Panc1 (cell line): ENCODE measurements at regions not wholly inside any gene's neighbourhood (a gene's known extent, or its start where the extent isn't known, plus 50 kb on each side); places are given as distances from the start of the nearest gene placed in this dataset.

Experiments used
- ATAC-seq: fragments of 200-7000 bp; cut with Tn5 transposase; 2 replicates; pipeline ENCODE4 v1.9.1; 2020; ENCODE audit warnings: mild to moderate bottlenecking, moderate library complexity
- BruUV-seq: library from RNA; stranded (reverse); fragments of 400-500 nt; replicated peaks from 2 replicates; lab custom pipeline; 2021; lab: Mats Ljungman, UMichigan
- CTCF ChIA-PET: fragments of 300-600 bp; sonication (Branson Sonifier 250); formaldehyde crosslinking; loops from one replicate; lab custom pipeline; 2022; ENCODE audit warnings: antibody characterized with exemption; lab: Charles Lee
- POLR2A ChIA-PET: fragments of 300-600 bp; sonication (Branson Sonifier 250); formaldehyde crosslinking; loops from one replicate; lab custom pipeline; 2022; ENCODE audit warnings: antibody characterized with exemption; lab: Charles Lee
- DNase-seq: peaks from one replicate; pipeline ENCODE4 v3.0.0-alpha.2; 2010; ENCODE audit warnings: low read depth, low spot score
- H3K27ac ChIP-seq: 2 replicates; pipeline ENCODE4 v1.5.1; 2011; ENCODE audit warnings: mild to moderate bottlenecking, low read length, inconsistent platforms
- H3K27me3 ChIP-seq: fragments of 200-500 bp; sonication (Bioruptor generic); 2 replicates; pipeline ENCODE4 v1.6.0; 2014; ENCODE audit warnings: low read length, inconsistent platforms; ENCODE audit not compliant: control insufficient read depth, insufficient read depth
- H3K36me3 ChIP-seq: fragments of 200-500 bp; sonication (Bioruptor generic); 2 replicates; pipeline ENCODE4 v1.5.1; 2014; ENCODE audit warnings: inconsistent platforms, mild to moderate bottlenecking, low read length, moderate library complexity; ENCODE audit not compliant: control insufficient read depth, insufficient read depth
- H3K4me1 ChIP-seq: 2 replicates; pipeline ENCODE4 v1.5.1; 2011; ENCODE audit warnings: inconsistent platforms, mild to moderate bottlenecking, low read length, moderate library complexity; ENCODE audit not compliant: control insufficient read depth, insufficient read depth
- H3K4me3 ChIP-seq, 2 experiments: 2 replicates each; pipeline ENCODE4 v1.5.1; 2011 to 2012; ENCODE audit warnings: low read depth in 2 of 2, low read length in 2 of 2, mild to moderate bottlenecking in 2 of 2, inconsistent platforms in 1 of 2, moderate library complexity in 1 of 2
- H3K9me3 ChIP-seq: fragments of 200-500 bp; sonication (Bioruptor generic); 2 replicates; pipeline ENCODE4 v1.5.1; 2014; ENCODE audit warnings: low read depth, mild to moderate bottlenecking, inconsistent platforms, low read length, moderate library complexity; ENCODE audit not compliant: control insufficient read depth, insufficient read depth
- CTCF ChIP-seq: fragments of 450-650 bp; IDR thresholded peaks from 2 replicates; pipeline ENCODE4 v1.5.1; 2017; ENCODE audit warnings: mild to moderate bottlenecking
- POLR2AphosphoS5 ChIP-seq: IDR thresholded peaks from 2 replicates; pipeline ENCODE4 v1.6.1; 2012; ENCODE audit warnings: mild to moderate bottlenecking, low read depth, low read length, moderate library complexity
- REST ChIP-seq, 2 experiments: IDR thresholded peaks; 2 replicates each; pipeline ENCODE4 v1.6.1; 2011 to 2012; ENCODE audit warnings: low read depth in 2 of 2, control low read depth in 1 of 2, low read length in 1 of 2, mild to moderate bottlenecking in 1 of 2, moderate library complexity in 1 of 2; ENCODE audit not compliant: insufficient read depth in 1 of 2
- SIN3A ChIP-seq: IDR thresholded peaks from 2 replicates; pipeline ENCODE4 v1.6.1; 2012; ENCODE audit warnings: low read depth, mild to moderate bottlenecking, low read length, moderate library complexity, borderline replicate concordance; ENCODE audit not compliant: insufficient read depth
- TCF7L2 ChIP-seq: IDR thresholded peaks from 2 replicates; pipeline ENCODE4 v1.6.1; 2011; ENCODE audit warnings: mild to moderate bottlenecking, low read depth, low read length, inconsistent platforms
- in situ Hi-C: cut with HindIII; loops from 2 replicates; pipeline ENCODE4 v1.10.0; 2016; ENCODE audit warnings: low sequenced_read_pairs, low pct_unique_long_range_greater_than_20kb
- intact Hi-C: fragments of 100-400 bp; cut with micrococcal nuclease; formaldehyde crosslinking; loops from one replicate; pipeline ENCODE4 v1.10.0; 2022; ENCODE audit not compliant: unreplicated experiment

- BruUV-seq: no TSS peak
- no peaks in the 10 kb centered on the region for H3K27me3 ChIP-seq
- TF ChIP-seq SIN3A (no peak), REST (IDR thresholded peaks at IDR 0.05; ENCODE audit: insufficient read depth in 1 of 2, low read depth in 2 of 2, low read length in 1 of 2) (no peak), TCF7L2 (no peak), POLR2AphosphoS5 (no peak), CTCF (no peak)
- H3K4me1 ChIP-seq: no peaks in the 10 kb centered on the region
- in situ Hi-C loops (no loop called here), intact Hi-C loops (no loop called here)
- no peaks in the 10 kb centered on the region for H3K9me3 ChIP-seq
- POLR2A ChIA-PET: no interaction called here
- no peak overlapping the region for H3K4me3 ChIP-seq
- no peak overlapping the region for H3K27ac ChIP-seq
- CTCF ChIA-PET: no interaction called here
- no peak for ATAC-seq
- no peak for DNase-seq
- H3K36me3 ChIP-seq: no peaks in the 10 kb centered on the region
Observed at GRCh38 chr4:107133965-107134653, 98.0 kb upstream of the DKK2 start.

GRCh38 chr4:107131295-107131694 is 95.2 kb upstream of the DKK2 start:
- H3K36me3 ChIP-seq: no peaks in the 10 kb centered on the region
- no peak for DNase-seq
- no peak for ATAC-seq
- in situ Hi-C loops (no loop called here), intact Hi-C loops (no loop called here)
- BruUV-seq: no TSS peak
- no peaks in the 10 kb centered on the region for H3K27me3 ChIP-seq
- no peak overlapping the region for H3K27ac ChIP-seq
- TF ChIP-seq SIN3A (no peak), POLR2AphosphoS5 (no peak), CTCF (no peak), REST (IDR thresholded peaks at IDR 0.05; ENCODE audit: insufficient read depth in 1 of 2, low read depth in 2 of 2, low read length in 1 of 2) (no peak), TCF7L2 (no peak)
- H3K4me1 ChIP-seq: no peaks in the 10 kb centered on the region
- no peak overlapping the region for H3K4me3 ChIP-seq
- CTCF ChIA-PET: no interaction called here
- POLR2A ChIA-PET: no interaction called here
- H3K9me3 ChIP-seq: no peaks in the 10 kb centered on the region
